WTC11 (cell line): ENCODE measurements at regions not wholly inside any gene's neighbourhood (a gene's known extent, or its start where the extent isn't known, plus 50 kb on each side); places are given as distances from the start of the nearest gene placed in this dataset.

Source experiments
- NFYB ChIP-seq: sonication (generic); formaldehyde crosslinking; conservative IDR thresholded peaks from 2 replicates; pipeline ENCODE4 v1.8.0; 2022; ENCODE audit warnings: low read depth, missing genetic modification reagents
- TP53 ChIP-seq: sonication (generic); formaldehyde crosslinking; IDR thresholded peaks from 2 replicates; pipeline ENCODE4 v1.8.1; 2023; ENCODE audit warnings: mild to moderate bottlenecking, missing genetic modification reagents

GRCh38 chr4:25984796-25985195, 70.8 kb downstream of the SMIM20 start:
- TF ChIP-seq TP53 (CRISPR knock-in tag), result no peak
- TF ChIP-seq NFYB (CRISPR knock-in tag), result no peak
